Transverse colon (tissue), 4 donors: ENCODE measurements at regions not wholly inside any gene's neighbourhood (a gene's known extent, or its start where the extent isn't known, plus 50 kb on each side); places are given as distances from the start of the nearest gene placed in this dataset.

Experiments used
- CTCF ChIP-seq, 5 experiments: fragments of 200-600 bp in 3 of 5; fragments of 450-650 bp in 2 of 5; sonication (generic) in 3 of 5; IDR thresholded peaks; 1 replicate in 2 of 5; 2 replicates in 3 of 5; pipeline ENCODE4 v1.5.1; 2016 to 2017; ENCODE audit warnings: antibody characterized with exemption in 5 of 5, inconsistent platforms in 3 of 5, mild to moderate bottlenecking in 2 of 5, moderate library complexity in 1 of 5
- EP300 ChIP-seq: sonication (generic); formaldehyde crosslinking; IDR thresholded peaks from one replicate; pipeline ENCODE4 v1.6.1; 2017; ENCODE audit warnings: antibody characterized with exemption, low read depth
- POLR2A ChIP-seq: fragments of 450-650 bp; IDR thresholded peaks from one replicate; pipeline ENCODE4 v1.6.1; 2016; ENCODE audit warnings: antibody characterized with exemption, mild to moderate bottlenecking, moderate library complexity
- POLR2AphosphoS5 ChIP-seq, 3 donors: sonication (generic); formaldehyde crosslinking; IDR thresholded peaks; one replicate each; pipeline ENCODE4 v1.6.1; 2016; ENCODE audit warnings: antibody characterized with exemption in 3 of 3

GRCh38 chr9:22256381-22256780 is 190.2 kb upstream of the DMRTA1 start:
- no peak for TF ChIP-seq EP300
- TF ChIP-seq POLR2A: no peak
- TF ChIP-seq POLR2AphosphoS5 (IDR thresholded peaks at IDR 0.05): no peak
- no peak for TF ChIP-seq CTCF (IDR thresholded peaks at IDR 0.05)
